ENCODE measurements at regions not wholly inside any gene's neighbourhood (a gene's known extent, or its start where the extent isn't known, plus 50 kb on each side); places are given as distances from the start of the nearest gene placed in this dataset.

DNA sequence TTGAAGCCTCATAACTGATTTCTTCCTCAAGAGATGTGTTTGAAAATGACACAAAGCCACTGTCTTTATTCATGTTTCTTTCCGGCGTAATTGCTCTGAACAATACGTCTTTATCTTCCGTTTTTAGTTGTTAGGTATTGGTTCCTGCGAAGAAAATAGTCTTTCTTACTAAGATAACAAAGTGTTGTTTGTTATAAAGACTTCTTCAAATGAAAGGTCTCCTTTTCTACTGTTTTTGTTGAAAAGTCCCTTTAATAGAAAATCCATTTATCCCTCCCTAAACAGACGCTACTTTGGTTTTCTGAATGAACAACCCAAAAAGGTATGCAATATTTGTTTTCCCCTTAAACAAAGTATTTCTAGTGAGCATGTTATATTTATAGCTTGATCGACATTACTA is 469.1 kb downstream of the KCNJ18 start (continued):
- TF ChIP-seq REST (IDR thresholded peaks at IDR 0.05; ENCODE audit: low read depth): no peak
- TF ChIP-seq CEBPB (IDR thresholded peaks at IDR 0.05; ENCODE audit: low read depth): no peak
- TF ChIP-seq EZH2 (IDR thresholded peaks at IDR 0.05): no peak

- Histone ChIP-seq H2AFZ (ENCODE audit: low read depth, low read length, poor library complexity, severe bottlenecking) (no peak overlapping the region), H3K4me1 (ENCODE audit: control insufficient read depth in 1 of 2, insufficient read depth in 2 of 2, low read length in 2 of 2) (no peaks in the 10 kb centered on the region), H3K27me3 (ENCODE audit: insufficient read depth, low read length) (no peaks in the 10 kb centered on the region), H3K9ac (ENCODE audit: low read length) (no peak overlapping the region), H3K4me2 (ENCODE audit: low read length) (no peak overlapping the region), H4K20me1 (ENCODE audit: insufficient read depth) (no peaks in the 10 kb centered on the region), H3K79me2 (ENCODE audit: insufficient read depth, low read length) (no peaks in the 10 kb centered on the region), H3K27ac (ENCODE audit: low read depth, low read length) (no peak overlapping the region), H3K4me3 (replicated peaks in 1 of 2; ENCODE audit: low read depth in 1 of 2, low read length in 2 of 2) (no peak overlapping the region), H3K9me2 (ENCODE audit: insufficient read depth) (no peaks in the 10 kb centered on the region), H3K36me3 (ENCODE audit: control insufficient read depth in 1 of 2, insufficient read depth in 2 of 2, low read length in 2 of 2) (no peaks in the 10 kb centered on the region), H3K9me3 (ENCODE audit: control insufficient read depth in 1 of 2, insufficient read depth in 1 of 2, low read depth in 1 of 2, low read length in 2 of 2) (peaks cover 0 to 24% of the 10 kb centered on the region in 2 experiments; a peak in 3 of 4 replicates)
- BruUV-seq (replicated peaks): no TSS peak
- DNase-seq (ENCODE audit: low read depth, low spot score) (no peak), ATAC-seq (no peak)
- intact Hi-C loops (cut with micrococcal nuclease): no loop called here
- ChIA-PET RAD21 (ENCODE audit: low non-redundant PET in 1 of 2, low total read pairs in 2 of 2, uncharacterized antibody in 2 of 2, unreplicated experiment in 2 of 2) (no interaction called here), POLR2A (no interaction called here), CTCF (no interaction called here)
- TF ChIP-seq RAD21 (IDR thresholded peaks at IDR 0.05; ENCODE audit: low read depth): no peak
- TF ChIP-seq SP1 (IDR thresholded peaks at IDR 0.05; ENCODE audit: low read depth): no peak
- no peak for TF ChIP-seq FOSL1 (IDR thresholded peaks at IDR 0.05; ENCODE audit: low read depth)
- no peak for TF ChIP-seq ZFX (IDR thresholded peaks at IDR 0.05)
- TF ChIP-seq ELF1 (IDR thresholded peaks at IDR 0.05; ENCODE audit: borderline replicate concordance, low read depth): no peak
- no peak for TF ChIP-seq YY1 (IDR thresholded peaks at IDR 0.05; ENCODE audit: extremely low read depth, insufficient replicate concordance, low read depth, low read length)
- no peak for TF ChIP-seq EZH2phosphoT487 (IDR thresholded peaks at IDR 0.05; ENCODE audit: borderline replicate concordance)
- no peak for TF ChIP-seq POLR2AphosphoS5 (IDR thresholded peaks at IDR 0.05; ENCODE audit: low read depth, low read length)
- TF ChIP-seq MAX (IDR thresholded peaks at IDR 0.05): no peak
- no peak for TF ChIP-seq EZH2 (IDR thresholded peaks at IDR 0.05)
- TF ChIP-seq REST (IDR thresholded peaks at IDR 0.05; ENCODE audit: low read depth): no peak
- no peak for TF ChIP-seq SIN3A (IDR thresholded peaks at IDR 0.05; ENCODE audit: low read depth)
- no peak for TF ChIP-seq CEBPB (IDR thresholded peaks at IDR 0.05; ENCODE audit: low read depth)
- TF ChIP-seq POLR2A (IDR thresholded peaks at IDR 0.05; ENCODE audit: borderline replicate concordance, extremely low read depth, insufficient read depth, insufficient read length): no peak
- TF ChIP-seq ZNF274 (IDR thresholded peaks at IDR 0.05; ENCODE audit: low read depth, low read length): no peak
- TF ChIP-seq, protein P1, sequence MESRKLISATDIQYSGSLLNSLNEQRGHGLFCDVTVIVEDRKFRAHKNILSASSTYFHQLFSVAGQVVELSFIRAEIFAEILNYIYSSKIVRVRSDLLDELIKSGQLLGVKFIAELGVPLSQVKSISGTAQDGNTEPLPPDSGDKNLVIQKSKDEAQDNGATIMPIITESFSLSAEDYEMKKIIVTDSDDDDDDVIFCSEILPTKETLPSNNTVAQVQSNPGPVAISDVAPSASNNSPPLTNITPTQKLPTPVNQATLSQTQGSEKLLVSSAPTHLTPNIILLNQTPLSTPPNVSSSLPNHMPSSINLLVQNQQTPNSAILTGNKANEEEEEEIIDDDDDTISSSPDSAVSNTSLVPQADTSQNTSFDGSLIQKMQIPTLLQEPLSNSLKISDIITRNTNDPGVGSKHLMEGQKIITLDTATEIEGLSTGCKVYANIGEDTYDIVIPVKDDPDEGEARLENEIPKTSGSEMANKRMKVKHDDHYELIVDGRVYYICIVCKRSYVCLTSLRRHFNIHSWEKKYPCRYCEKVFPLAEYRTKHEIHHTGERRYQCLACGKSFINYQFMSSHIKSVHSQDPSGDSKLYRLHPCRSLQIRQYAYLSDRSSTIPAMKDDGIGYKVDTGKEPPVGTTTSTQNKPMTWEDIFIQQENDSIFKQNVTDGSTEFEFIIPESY (IDR thresholded peaks at IDR 0.05; ENCODE audit: extremely low read depth, insufficient replicate concordance, low read length): no peak
- TF ChIP-seq, protein P2, sequence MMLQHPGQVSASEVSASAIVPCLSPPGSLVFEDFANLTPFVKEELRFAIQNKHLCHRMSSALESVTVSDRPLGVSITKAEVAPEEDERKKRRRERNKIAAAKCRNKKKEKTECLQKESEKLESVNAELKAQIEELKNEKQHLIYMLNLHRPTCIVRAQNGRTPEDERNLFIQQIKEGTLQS (IDR thresholded peaks at IDR 0.05): no peak
Observed at GRCh38 chr17:22171631-22172030, 479.3 kb downstream of the KCNJ18 start.

Data from HCT116 (cell line).